Right lobe of liver (tissue), 6 donors: ENCODE measurements at regions not wholly inside any gene's neighbourhood (a gene's known extent, or its start where the extent isn't known, plus 50 kb on each side); places are given as distances from the start of the nearest gene placed in this dataset.

Source experiments
- ATAC-seq, 4 donors: fragments of 200-7000 bp; cut with Tn5 transposase; one replicate each; pipeline ENCODE4 v1.9.1; 2020; ENCODE audit warnings: mild to moderate bottlenecking in 4 of 4, moderate library complexity in 4 of 4
- DNase-seq, 3 donors: peaks; one replicate each; pipeline ENCODE4 v3.0.0-alpha.2; 2020
- H3K27ac ChIP-seq, 3 donors: fragments of 200-600 bp; one replicate each; pipeline ENCODE4 v1.8.0; 2022
- H3K27me3 ChIP-seq, 2 donors: fragments of 200-600 bp; one replicate each; pipeline ENCODE4 v1.8.0; 2022
- H3K36me3 ChIP-seq, 4 donors: fragments of 200-600 bp; sonication (generic) in 1 of 4; one replicate each; pipeline versions ENCODE4 v1.5.1 to v1.8.0; 2017 to 2022; ENCODE audit warnings: control low read depth in 1 of 4
- H3K4me1 ChIP-seq, 4 donors: fragments of 200-600 bp; sonication (generic) in 1 of 4; one replicate each; pipeline versions ENCODE4 v1.5.1 to v1.8.0; 2017 to 2022; ENCODE audit warnings: control low read depth in 1 of 4
- H3K4me3 ChIP-seq, 3 donors: fragments of 200-600 bp; one replicate each; pipeline ENCODE4 v1.8.0; 2022
- H3K9me3 ChIP-seq, 4 donors: fragments of 200-600 bp; sonication (generic) in 1 of 4; one replicate each; pipeline versions ENCODE4 v1.5.1 to v1.8.0; 2017 to 2022; ENCODE audit warnings: control low read depth in 1 of 4
- POLR2A ChIP-seq: fragments of 450-650 bp; IDR thresholded peaks from one replicate; pipeline ENCODE4 v1.6.1; 2017; ENCODE audit warnings: antibody characterized with exemption, mild to moderate bottlenecking
- WGBS: methylation state at CpG from one replicate; pipeline ENCODE4 v1.1.6; 2018; ENCODE audit warnings: low coverage, low lambda C conversion rate; ENCODE audit not compliant: insufficient coverage; ENCODE audit errors: missing lambda C conversion rate; 5-methylcytosine and 5-hydroxymethylcytosine counted together
- intact Hi-C, 2 donors: fragments of 100-400 bp; cut with DNase I; formaldehyde crosslinking; loops; one replicate each; pipeline versions ENCODE4 v1.11.2 to v1.14.1; 2022
- TF ChIP-seq, protein P1 (sequence below), 4 donors: fragments of 200-600 bp in 3 of 4; fragments of 450-650 bp in 1 of 4; IDR thresholded peaks; one replicate each; pipeline versions ENCODE4 v1.5.1 to v1.8.0; 2016 to 2022; ENCODE audit warnings: antibody characterized with exemption in 4 of 4, mild to moderate bottlenecking in 2 of 4
- donor health status: DM: no; HTN: yes; CAD: no.
- donor health status: DM: no; HTN: no; CAD: no.
- donor health status: DM: no; HTN: no; CAD: no.
- donor health status: DM: no; HTN: yes; CAD: no.
- donor health status: DM: no; HTN: yes; CAD: no.

DNA sequence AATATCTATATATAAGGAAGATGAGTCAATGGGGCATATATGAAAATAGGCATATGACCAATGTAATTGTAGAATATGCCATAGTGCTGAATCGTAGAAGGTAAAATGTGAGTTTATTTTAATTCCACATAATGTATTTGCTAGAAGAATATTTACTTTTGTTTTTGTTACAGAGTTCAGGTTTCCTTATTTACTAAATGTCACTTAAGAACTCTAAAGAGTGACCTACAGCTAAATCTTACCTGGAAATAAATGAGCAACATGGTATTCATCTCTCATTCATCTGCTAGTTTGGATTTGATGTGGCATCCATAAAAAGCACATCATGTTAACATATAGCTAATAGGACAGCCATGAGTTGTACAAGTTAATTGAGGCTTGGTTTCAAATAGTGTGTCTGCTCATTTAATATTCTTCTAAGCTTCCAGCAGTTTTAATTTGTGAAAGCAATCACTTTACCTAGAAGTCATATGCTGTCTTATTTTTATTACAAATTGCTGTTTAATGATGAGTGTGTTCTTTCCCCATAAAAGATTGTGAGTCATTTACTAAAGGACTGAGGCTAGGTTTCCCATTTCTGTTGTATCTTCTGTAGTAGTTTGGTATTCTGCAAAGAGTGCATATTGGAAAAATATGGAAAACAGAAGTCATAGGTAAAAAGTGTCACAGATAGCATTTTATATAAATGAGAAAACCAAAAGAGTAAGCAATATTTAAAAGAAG lies 222.1 kb upstream of the POU1F1 start:
- Histone ChIP-seq H3K4me3 (no peak overlapping the region), H3K4me1 (no peaks in the 10 kb centered on the region), H3K9me3 (no peaks in the 10 kb centered on the region), H3K27ac (no peak overlapping the region), H3K27me3 (no peaks in the 10 kb centered on the region), H3K36me3 (no peaks in the 10 kb centered on the region)
- 46% methylated on average over 1 of the region's 1 CpG for WGBS
- intact Hi-C loops, result no loop called here
- TF ChIP-seq, protein P1, sequence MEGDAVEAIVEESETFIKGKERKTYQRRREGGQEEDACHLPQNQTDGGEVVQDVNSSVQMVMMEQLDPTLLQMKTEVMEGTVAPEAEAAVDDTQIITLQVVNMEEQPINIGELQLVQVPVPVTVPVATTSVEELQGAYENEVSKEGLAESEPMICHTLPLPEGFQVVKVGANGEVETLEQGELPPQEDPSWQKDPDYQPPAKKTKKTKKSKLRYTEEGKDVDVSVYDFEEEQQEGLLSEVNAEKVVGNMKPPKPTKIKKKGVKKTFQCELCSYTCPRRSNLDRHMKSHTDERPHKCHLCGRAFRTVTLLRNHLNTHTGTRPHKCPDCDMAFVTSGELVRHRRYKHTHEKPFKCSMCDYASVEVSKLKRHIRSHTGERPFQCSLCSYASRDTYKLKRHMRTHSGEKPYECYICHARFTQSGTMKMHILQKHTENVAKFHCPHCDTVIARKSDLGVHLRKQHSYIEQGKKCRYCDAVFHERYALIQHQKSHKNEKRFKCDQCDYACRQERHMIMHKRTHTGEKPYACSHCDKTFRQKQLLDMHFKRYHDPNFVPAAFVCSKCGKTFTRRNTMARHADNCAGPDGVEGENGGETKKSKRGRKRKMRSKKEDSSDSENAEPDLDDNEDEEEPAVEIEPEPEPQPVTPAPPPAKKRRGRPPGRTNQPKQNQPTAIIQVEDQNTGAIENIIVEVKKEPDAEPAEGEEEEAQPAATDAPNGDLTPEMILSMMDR (IDR thresholded peaks at IDR 0.05), result no peak
- TF ChIP-seq POLR2A, result no peak
- no peak for ATAC-seq
- DNase-seq, result no peak

- DNase-seq, result no peak
- no peak for ATAC-seq
- Histone ChIP-seq H3K36me3 (no peaks in the 10 kb centered on the region), H3K4me1 (no peaks in the 10 kb centered on the region), H3K27me3 (no peaks in the 10 kb centered on the region), H3K9me3 (no peaks in the 10 kb centered on the region), H3K27ac (no peak overlapping the region), H3K4me3 (no peak overlapping the region)
- intact Hi-C loops, result no loop called here
- no peak for TF ChIP-seq POLR2A
- TF ChIP-seq, protein P1 (IDR thresholded peaks at IDR 0.05), result no peak
- WGBS, result 18% methylated on average over 1 of the region's 1 CpG
Observed at GRCh38 chr3:87495938-87496337, 219.6 kb upstream of the POU1F1 start.

DNA sequence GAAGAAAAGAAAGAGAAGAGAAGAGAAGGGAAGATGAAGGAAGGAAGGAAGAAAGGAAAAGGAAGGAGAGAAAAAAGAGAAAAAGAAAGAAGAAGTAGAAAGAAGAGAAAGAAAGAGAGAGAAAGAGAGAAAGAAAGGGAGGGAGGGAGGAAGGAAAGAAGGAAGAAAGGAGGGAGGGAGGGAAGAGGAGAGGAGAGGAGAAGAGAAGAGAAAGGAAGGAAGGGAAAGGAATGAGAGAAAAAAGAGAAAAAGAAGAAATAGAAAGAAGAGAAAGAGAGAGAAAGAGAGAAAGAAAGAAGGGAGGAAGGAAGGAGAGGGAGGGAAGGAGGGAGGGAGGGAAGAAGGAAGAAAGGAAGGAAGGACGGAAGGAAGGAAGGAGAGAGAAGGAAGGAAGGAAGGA lies 217.9 kb upstream of the POU1F1 start:
- Histone ChIP-seq H3K27me3 (no peaks in the 10 kb centered on the region), H3K9me3 (no peaks in the 10 kb centered on the region), H3K36me3 (no peaks in the 10 kb centered on the region), H3K27ac (no peak overlapping the region), H3K4me3 (no peak overlapping the region), H3K4me1 (no peaks in the 10 kb centered on the region)
- DNase-seq (no peak), ATAC-seq (no peak)
- WGBS, result 33% methylated on average over 1 of the region's 1 CpG
- TF ChIP-seq, protein P1 (IDR thresholded peaks at IDR 0.05), result no peak
- TF ChIP-seq POLR2A, result no peak
- intact Hi-C loops, result no loop called here

DNA sequence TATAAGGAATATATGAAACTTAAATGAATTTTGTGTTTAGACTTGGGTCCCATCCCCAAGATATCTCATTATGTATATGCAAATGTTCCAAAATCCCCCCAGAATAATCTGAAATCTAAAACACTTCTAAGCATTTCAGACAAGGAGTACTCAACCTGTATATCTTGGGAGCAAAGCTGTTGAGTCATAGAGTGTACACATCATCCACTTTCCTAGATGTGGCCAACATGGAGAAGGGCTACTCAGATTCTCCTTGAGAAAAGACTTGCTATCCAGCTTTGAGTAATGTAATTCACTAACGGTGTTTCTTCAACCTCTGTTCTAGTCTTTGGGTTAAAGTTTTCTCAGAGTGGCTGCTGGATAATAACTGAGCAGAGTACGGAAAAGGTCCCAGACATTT lies 215.5 kb upstream of the POU1F1 start:
- Histone ChIP-seq H3K36me3 (no peaks in the 10 kb centered on the region), H3K9me3 (no peaks in the 10 kb centered on the region), H3K4me1 (no peaks in the 10 kb centered on the region), H3K27ac (no peak overlapping the region), H3K27me3 (no peaks in the 10 kb centered on the region), H3K4me3 (no peak overlapping the region)
- DNase-seq (no peak), ATAC-seq (no peak)
- intact Hi-C loops, result no loop called here
- WGBS, result 38% methylated on average over 2 of the region's 2 CpGs
- TF ChIP-seq, protein P1 (IDR thresholded peaks at IDR 0.05), result no peak
- TF ChIP-seq POLR2A, result no peak
